HEK293 (cell line): ENCODE measurements at regions not wholly inside any gene's neighbourhood (a gene's known extent, or its start where the extent isn't known, plus 50 kb on each side); places are given as distances from the start of the nearest gene placed in this dataset.

Source experiments
- CTCF ChIA-PET: fragments of 350-600 bp; formaldehyde crosslinking; extraction: SDS; loops from one replicate; lab custom pipeline; 2021; ENCODE audit warnings: antibody characterized with exemption; lab: Yijun Ruan, JAX
- POLR2A ChIA-PET: fragments of 300-600 bp; formaldehyde crosslinking; extraction: SDS; loops from one replicate; lab custom pipeline; 2020; ENCODE audit warnings: antibody characterized with exemption, inconsistent platforms; lab: Yijun Ruan, JAX
- H3K27ac ChIP-seq: fragments of 200-500 bp; sonication (Bioruptor generic); 2 replicates; pipeline ENCODE4 v1.5.1; 2014; ENCODE audit warnings: low read depth, low read length, control low read depth, inconsistent platforms; ENCODE audit errors: extremely low read depth
- H3K36me3 ChIP-seq, 2 experiments: fragments of 200-500 bp in 1 of 2; sonication (Bioruptor generic) in 1 of 2; 1 replicate in 1 of 2; 2 replicates in 1 of 2; pipeline ENCODE4 v1.5.1; 2014 to 2017; ENCODE audit warnings: inconsistent platforms in 2 of 2, low read length in 2 of 2; ENCODE audit not compliant: control insufficient read depth in 2 of 2, insufficient read depth in 1 of 2
- H3K4me1 ChIP-seq: fragments of 200-500 bp; sonication (Bioruptor generic); 2 replicates; pipeline ENCODE4 v1.5.1; 2014; ENCODE audit warnings: mild to moderate bottlenecking, low read length, inconsistent platforms; ENCODE audit not compliant: control insufficient read depth, insufficient read depth
- H3K4me3 ChIP-seq: 2 replicates; pipeline ENCODE4 v1.5.1; 2011; ENCODE audit warnings: low read depth, mild to moderate bottlenecking, control low read depth, low read length, moderate library complexity
- H3K9me3 ChIP-seq: fragments of 200-500 bp; sonication (Bioruptor generic); 2 replicates; pipeline ENCODE4 v1.5.1; 2014; ENCODE audit warnings: low read depth, low read length, inconsistent platforms; ENCODE audit not compliant: control insufficient read depth, insufficient read depth
- AEBP2 ChIP-seq: fragments of 450-650 bp; formaldehyde crosslinking; IDR thresholded peaks from 2 replicates; pipeline ENCODE4 v1.5.1; 2016; ENCODE audit warnings: missing biosample characterization, missing genetic modification characterization, borderline replicate concordance
- GLI2 ChIP-seq: fragments of 450-650 bp; formaldehyde crosslinking; IDR thresholded peaks from 2 replicates; pipeline ENCODE4; 2017; ENCODE audit warnings: missing biosample characterization, missing genetic modification characterization, low read depth, borderline replicate concordance
- SALL2 ChIP-seq: fragments of 450-650 bp; formaldehyde crosslinking; IDR thresholded peaks from 2 replicates; pipeline ENCODE4 v1.5.0; 2017; ENCODE audit warnings: missing biosample characterization, mild to moderate bottlenecking, missing genetic modification characterization, borderline replicate concordance
- SCRT1 ChIP-seq: fragments of 450-650 bp; formaldehyde crosslinking; IDR thresholded peaks from 2 replicates; pipeline ENCODE4 v1.5.1; 2016; ENCODE audit warnings: missing biosample characterization, missing genetic modification characterization, borderline replicate concordance
- SP2 ChIP-seq: fragments of 450-650 bp; formaldehyde crosslinking; IDR thresholded peaks from 2 replicates; pipeline ENCODE4 v1.5.1; 2016; ENCODE audit warnings: missing biosample characterization, missing genetic modification characterization
- TCF7L2 ChIP-seq: IDR thresholded peaks from 2 replicates; pipeline ENCODE4 v1.6.1; 2011; ENCODE audit warnings: low read depth, mild to moderate bottlenecking, inconsistent platforms, low read length, moderate library complexity, borderline replicate concordance
- YY1 ChIP-seq: fragments of 450-650 bp; formaldehyde crosslinking; IDR thresholded peaks from 2 replicates; pipeline ENCODE4 v1.5.1; 2018; ENCODE audit warnings: missing biosample characterization, missing genetic modification characterization
- ZBTB1 ChIP-seq: fragments of 450-650 bp; formaldehyde crosslinking; IDR thresholded peaks from 2 replicates; pipeline ENCODE4 v1.5.1; 2016; ENCODE audit warnings: missing biosample characterization, missing genetic modification characterization
- ZBTB26 ChIP-seq: fragments of 450-650 bp; formaldehyde crosslinking; optimal IDR thresholded peaks from 2 replicates; pipeline ENCODE3; 2016; ENCODE audit warnings: missing biosample characterization, mild to moderate bottlenecking, missing genetic modification characterization
- ZNF169 ChIP-seq: fragments of 450-650 bp; formaldehyde crosslinking; IDR thresholded peaks from 2 replicates; pipeline ENCODE4 v1.5.1; 2016; ENCODE audit warnings: missing biosample characterization, missing genetic modification characterization
- ZNF174 ChIP-seq: fragments of 450-650 bp; formaldehyde crosslinking; IDR thresholded peaks from 2 replicates; pipeline ENCODE4 v1.5.0; 2017; ENCODE audit warnings: missing biosample characterization, mild to moderate bottlenecking, missing genetic modification characterization
- ZNF211 ChIP-seq: fragments of 450-650 bp; formaldehyde crosslinking; IDR thresholded peaks from 2 replicates; pipeline ENCODE4 v1.5.1; 2016; ENCODE audit warnings: low read depth, missing biosample characterization, missing genetic modification characterization
- ZNF311 ChIP-seq: fragments of 450-650 bp; formaldehyde crosslinking; IDR thresholded peaks from 2 replicates; pipeline ENCODE4 v1.5.1; 2017; ENCODE audit warnings: missing biosample characterization, missing genetic modification characterization, borderline replicate concordance
- ZNF37A ChIP-seq: fragments of 450-650 bp; IDR thresholded peaks from 2 replicates; pipeline ENCODE4 v1.5.1; 2018; ENCODE audit warnings: missing biosample characterization, missing genetic modification characterization
- ZNF426 ChIP-seq: fragments of 450-650 bp; formaldehyde crosslinking; IDR thresholded peaks from 2 replicates; pipeline ENCODE4 v1.5.1; 2017; ENCODE audit warnings: missing biosample characterization, missing genetic modification characterization, mild to moderate bottlenecking, inconsistent platforms, moderate library complexity
- ZNF510 ChIP-seq: fragments of 450-650 bp; formaldehyde crosslinking; IDR thresholded peaks from 2 replicates; pipeline ENCODE4 v1.5.1; 2018; ENCODE audit warnings: mild to moderate bottlenecking, missing genetic modification characterization, missing biosample characterization; ENCODE audit not compliant: insufficient replicate concordance
- ZNF521 ChIP-seq: fragments of 450-650 bp; formaldehyde crosslinking; IDR thresholded peaks from 2 replicates; pipeline ENCODE4 v1.5.1; 2017; ENCODE audit warnings: missing biosample characterization, mild to moderate bottlenecking, missing genetic modification characterization
- ZNF560 ChIP-seq: fragments of 450-650 bp; formaldehyde crosslinking; IDR thresholded peaks from 2 replicates; pipeline ENCODE4 v1.5.1; 2017; ENCODE audit warnings: missing biosample characterization, missing genetic modification characterization, borderline replicate concordance
- ZNF571 ChIP-seq: fragments of 450-650 bp; formaldehyde crosslinking; IDR thresholded peaks from 2 replicates; pipeline ENCODE4 v1.5.0; 2017; ENCODE audit warnings: missing biosample characterization, missing genetic modification characterization
- TF ChIP-seq, protein P1 (sequence below): fragments of 450-650 bp; formaldehyde crosslinking; IDR thresholded peaks from 2 replicates; pipeline ENCODE4 v1.5.1; 2016; ENCODE audit warnings: missing biosample characterization, missing genetic modification characterization

- Histone ChIP-seq H3K36me3 (no peaks in the 10 kb centered on the region), H3K27ac (no peak overlapping the region), H3K4me1 (no peaks in the 10 kb centered on the region), H3K4me3 (no peak overlapping the region), H3K9me3 (no peaks in the 10 kb centered on the region)
- ChIA-PET POLR2A (no interaction called here), CTCF (no interaction called here)
- no peak for TF ChIP-seq ZNF211 (tag by site-specific recombination)
- TF ChIP-seq SALL2 (tag by site-specific recombination) = no peak
- no peak for TF ChIP-seq ZNF311
Measured at GRCh38 chr3:182036382-182036781, 324.7 kb downstream of the SOX2 start.

DNA sequence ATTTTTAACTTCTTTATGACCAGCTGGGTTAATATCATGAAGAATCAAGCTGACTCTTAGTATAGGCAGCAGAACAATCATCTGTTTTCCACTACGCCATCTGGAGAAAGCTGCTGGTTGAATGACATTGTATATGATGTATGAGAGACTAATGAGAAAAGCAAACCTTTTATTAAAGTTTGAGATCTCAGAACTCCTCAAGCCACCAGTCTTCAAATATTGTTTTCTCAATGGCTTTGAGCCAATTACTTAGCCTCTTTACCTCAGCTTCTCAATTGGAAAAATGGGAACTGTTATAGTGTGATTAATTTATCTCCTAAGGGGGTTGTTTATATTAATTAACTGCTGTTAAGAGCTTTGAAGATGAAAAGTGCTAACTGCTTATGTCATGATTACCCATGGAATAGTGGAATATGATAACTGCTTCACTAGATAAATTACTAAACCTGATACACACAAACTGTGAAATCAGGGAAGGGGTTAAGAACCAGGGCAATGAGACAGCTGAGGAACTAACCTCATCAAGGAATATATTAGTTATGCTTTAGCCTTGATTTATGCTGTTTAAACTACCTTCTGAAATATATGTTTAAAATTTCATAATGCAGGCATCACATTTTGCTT is 330.1 kb downstream of the SOX2 start:
- Histone ChIP-seq H3K4me3 (no peak overlapping the region), H3K4me1 (no peaks in the 10 kb centered on the region), H3K27ac (no peak overlapping the region)
- CTCF ChIA-PET = no interaction called here
- POLR2A ChIA-PET = no interaction called here
- TF ChIP-seq GLI2 (tag by site-specific recombination) (no peak), TCF7L2 (peak; percentile 42; the same call in 1 of the 2 replicates)
- TF ChIP-seq, all 188 proteins: peak for 1
- Histone ChIP-seq H3K9me3 (no peaks in the 10 kb centered on the region), H3K36me3 (no peaks in the 10 kb centered on the region)

- no peaks in the 10 kb centered on the region for H3K9me3 ChIP-seq
- TF ChIP-seq ZBTB1 (tag by site-specific recombination) = no peak
- no peak for TF ChIP-seq ZNF174
- no peak for TF ChIP-seq SCRT1 (tag by site-specific recombination)
- no peak for TF ChIP-seq ZNF510
- no peak for TF ChIP-seq ZBTB26 (tag by site-specific recombination)
- no peak for TF ChIP-seq SP2 (tag by site-specific recombination)
- no peak for TF ChIP-seq ZNF169 (tag by site-specific recombination)
- ChIA-PET CTCF (no interaction called here), POLR2A (no interaction called here)
- H3K4me3 ChIP-seq = no peak overlapping the region
- H3K36me3 ChIP-seq = no peaks in the 10 kb centered on the region
- H3K27ac ChIP-seq = no peak overlapping the region
- no peaks in the 10 kb centered on the region for H3K4me1 ChIP-seq
Measured at GRCh38 chr3:182045736-182046135, 334.0 kb downstream of the SOX2 start.

GRCh38 chr3:182046166-182046764 is 334.5 kb downstream of the SOX2 start:
- Histone ChIP-seq H3K4me3 (no peak overlapping the region), H3K36me3 (no peaks in the 10 kb centered on the region), H3K4me1 (no peaks in the 10 kb centered on the region), H3K27ac (no peak overlapping the region), H3K9me3 (no peaks in the 10 kb centered on the region)
- TF ChIP-seq, protein P1, sequence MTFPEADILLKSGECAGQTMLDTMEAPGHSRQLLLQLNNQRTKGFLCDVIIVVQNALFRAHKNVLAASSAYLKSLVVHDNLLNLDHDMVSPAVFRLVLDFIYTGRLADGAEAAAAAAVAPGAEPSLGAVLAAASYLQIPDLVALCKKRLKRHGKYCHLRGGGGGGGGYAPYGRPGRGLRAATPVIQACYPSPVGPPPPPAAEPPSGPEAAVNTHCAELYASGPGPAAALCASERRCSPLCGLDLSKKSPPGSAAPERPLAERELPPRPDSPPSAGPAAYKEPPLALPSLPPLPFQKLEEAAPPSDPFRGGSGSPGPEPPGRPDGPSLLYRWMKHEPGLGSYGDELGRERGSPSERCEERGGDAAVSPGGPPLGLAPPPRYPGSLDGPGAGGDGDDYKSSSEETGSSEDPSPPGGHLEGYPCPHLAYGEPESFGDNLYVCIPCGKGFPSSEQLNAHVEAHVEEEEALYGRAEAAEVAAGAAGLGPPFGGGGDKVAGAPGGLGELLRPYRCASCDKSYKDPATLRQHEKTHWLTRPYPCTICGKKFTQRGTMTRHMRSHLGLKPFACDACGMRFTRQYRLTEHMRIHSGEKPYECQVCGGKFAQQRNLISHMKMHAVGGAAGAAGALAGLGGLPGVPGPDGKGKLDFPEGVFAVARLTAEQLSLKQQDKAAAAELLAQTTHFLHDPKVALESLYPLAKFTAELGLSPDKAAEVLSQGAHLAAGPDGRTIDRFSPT (tag by site-specific recombination) = no peak
- TF ChIP-seq AEBP2 (tag by site-specific recombination) (no peak), ZNF426 (tag by site-specific recombination) (no peak), ZNF560 (tag by site-specific recombination) (no peak), ZNF521 (tag by site-specific recombination) (no peak), ZNF571 (tag by site-specific recombination) (no peak), ZNF37A (no peak), YY1 (tag by site-specific recombination) (no peak), SCRT1 (tag by site-specific recombination) (no peak)
- POLR2A ChIA-PET = no interaction called here
- CTCF ChIA-PET = no interaction called here
